GM19035 (cell line): ENCODE measurements at regions not wholly inside any gene's neighbourhood (a gene's known extent, or its start where the extent isn't known, plus 50 kb on each side); places are given as distances from the start of the nearest gene placed in this dataset.

Experiments
- ATAC-seq: cut with Tn5 transposase; IDR thresholded peaks from one replicate; pipeline ENCODE4 v1.9.1; 2021; ENCODE audit not compliant: unreplicated experiment

- ATAC-seq: no peak
These were observed 902.7 kb upstream of the USP15 start for GRCh38 chr12:61357496-61357895.

- ATAC-seq: no peak
These were observed 898.2 kb upstream of the USP15 start for GRCh38 chr12:61362037-61362436.

GRCh38 chr12:61365001-61365400 lies 895.2 kb upstream of the USP15 start:
- ATAC-seq: no peak

- no peak for ATAC-seq
These were observed 892.9 kb upstream of the USP15 start for GRCh38 chr12:61367281-61367785.

GRCh38 chr12:61369241-61369910 lies 890.8 kb upstream of the USP15 start:
- no peak for ATAC-seq

- ATAC-seq: no peak
These were observed 875.7 kb upstream of the USP15 start for GRCh38 chr12:61384511-61384910.

GRCh38 chr12:61385771-61386170 lies 874.4 kb upstream of the USP15 start:
- no peak for ATAC-seq

GRCh38 chr12:61397668-61398067 lies 862.5 kb upstream of the USP15 start:
- no peak for ATAC-seq

- no peak for ATAC-seq
These were observed 848.0 kb upstream of the USP15 start for GRCh38 chr12:61412201-61412600.

GRCh38 chr12:61414470-61414869 lies 845.7 kb upstream of the USP15 start:
- ATAC-seq: no peak

GRCh38 chr12:61422786-61423185 lies 837.4 kb upstream of the USP15 start:
- ATAC-seq: no peak

- no peak for ATAC-seq
These were observed 808.1 kb upstream of the USP15 start for GRCh38 chr12:61452076-61452475.

GRCh38 chr12:61487728-61488127 lies 772.5 kb upstream of the USP15 start:
- ATAC-seq: no peak

- no peak for ATAC-seq
These were observed 769.4 kb upstream of the USP15 start for GRCh38 chr12:61490526-61491498.

- no peak for ATAC-seq
These were observed 758.0 kb upstream of the USP15 start for GRCh38 chr12:61502179-61502578.

- no peak for ATAC-seq
These were observed 755.7 kb upstream of the USP15 start for GRCh38 chr12:61504396-61505080.

GRCh38 chr12:61513499-61513898 lies 746.7 kb upstream of the USP15 start:
- ATAC-seq: no peak

- ATAC-seq: no peak
These were observed 746.2 kb upstream of the USP15 start for GRCh38 chr12:61514016-61514415.

GRCh38 chr12:61521258-61521657 lies 738.9 kb upstream of the USP15 start:
- ATAC-seq: no peak

- no peak for ATAC-seq
These were observed 736.8 kb upstream of the USP15 start for GRCh38 chr12:61523276-61523992.

GRCh38 chr12:61524851-61525250 lies 735.4 kb upstream of the USP15 start:
- ATAC-seq: no peak
